ENCODE measurements at regions not wholly inside any gene's neighbourhood (a gene's known extent, or its start where the extent isn't known, plus 50 kb on each side); places are given as distances from the start of the nearest gene placed in this dataset.

DNA sequence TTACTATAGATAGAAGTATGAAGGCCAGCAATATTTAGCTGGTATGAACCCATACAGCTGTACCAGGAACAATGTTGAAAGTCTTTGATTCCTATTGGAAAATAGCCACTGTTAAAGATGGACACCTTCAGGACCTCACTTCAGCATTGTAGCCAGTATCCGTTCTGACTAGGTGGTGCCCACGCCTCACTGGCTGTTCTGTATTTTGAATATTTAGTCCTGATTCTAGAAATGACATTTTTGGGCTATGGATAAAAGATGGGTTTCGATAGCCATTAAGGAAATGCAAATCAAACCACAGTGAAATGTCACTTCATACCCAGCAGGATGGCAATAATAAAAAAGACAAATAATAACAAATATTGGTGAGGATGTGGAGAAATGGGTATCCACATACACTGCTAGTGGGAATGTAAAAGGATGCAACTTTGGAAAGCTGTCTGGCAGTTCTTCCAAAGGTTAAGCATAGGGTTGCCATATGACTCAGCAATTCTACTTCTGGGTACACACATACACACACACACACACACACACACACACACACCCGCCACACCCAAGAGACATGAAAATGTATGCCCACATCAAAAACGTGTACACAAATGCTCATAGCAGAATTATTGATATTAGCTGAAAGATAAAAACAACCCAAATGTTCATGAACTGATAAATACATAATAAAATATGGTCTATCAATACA, 56.8 kb downstream of the UTRN start (continued):
- TF ChIP-seq HNF4G (IDR thresholded peaks at IDR 0.05; ENCODE audit: borderline replicate concordance, low read depth, low read length) (no peak), HNF4G (CRISPR knock-in tag; IDR thresholded peaks at IDR 0.05; ENCODE audit: borderline replicate concordance, low read depth) (no peak), NFRKB (IDR thresholded peaks at IDR 0.05) (no peak), ASH2L (IDR thresholded peaks at IDR 0.05; ENCODE audit: insufficient read length, low read depth, low read length) (peak; percentile 5), TARDBP (CRISPR knock-in tag; IDR thresholded peaks at IDR 0.05) (peak; percentile 31; the same call in 1 of the 2 replicates), E2F2 (CRISPR knock-in tag; IDR thresholded peaks at IDR 0.05; ENCODE audit: borderline replicate concordance) (no peak), RBAK (CRISPR knock-in tag; IDR thresholded peaks at IDR 0.05) (no peak), JUNB (CRISPR knock-in tag; IDR thresholded peaks at IDR 0.05; ENCODE audit: borderline replicate concordance) (peak; percentile 54; the same call in 1 of the 2 replicates), ZMYM4 (CRISPR knock-in tag; IDR thresholded peaks at IDR 0.05) (no peak), ZNF17 (CRISPR knock-in tag; IDR thresholded peaks at IDR 0.05) (no peak), EP300 (IDR thresholded peaks at IDR 0.05; ENCODE audit: low read depth in 2 of 2, low read length in 2 of 2) (peak in 1 of 2 experiments; percentile 65; a peak in 2 of 4 replicates), EP300 (CRISPR knock-in tag; IDR thresholded peaks at IDR 0.05; ENCODE audit: borderline replicate concordance) (peak; percentile 59; the same call in 1 of the 2 replicates), ZNF207 (IDR thresholded peaks at IDR 0.05; ENCODE audit: borderline replicate concordance) (no peak), ZMYM3 (CRISPR knock-in tag; IDR thresholded peaks at IDR 0.05) (peak; percentile 11; the same call in 1 of the 2 replicates)

Data from HepG2 (cell line).